ENCODE measurements at regions not wholly inside any gene's neighbourhood (a gene's known extent, or its start where the extent isn't known, plus 50 kb on each side); places are given as distances from the start of the nearest gene placed in this dataset.

GRCh38 chr10:2993636-2994035 lies 73.7 kb upstream of the PFKP start:
- TF ChIP-seq CTCF (IDR thresholded peaks at IDR 0.05) (no peak), POLR2A (IDR thresholded peaks at IDR 0.05) (no peak), EP300 (IDR thresholded peaks at IDR 0.05) (no peak)
